Vagina (tissue), 2 donors: ENCODE measurements at regions not wholly inside any gene's neighbourhood (a gene's known extent, or its start where the extent isn't known, plus 50 kb on each side); places are given as distances from the start of the nearest gene placed in this dataset.

ENCODE experiments used
- CTCF ChIP-seq, 3 experiments: fragments of 450-650 bp in 2 of 3; fragments of 200-600 bp in 1 of 3; sonication (generic) in 1 of 3; IDR thresholded peaks; one replicate each; pipeline ENCODE4 v1.5.1; 2017 to 2019; ENCODE audit warnings: antibody characterized with exemption in 3 of 3, mild to moderate bottlenecking in 2 of 3, moderate library complexity in 2 of 3
- POLR2A ChIP-seq, 2 donors: fragments of 450-650 bp; IDR thresholded peaks; one replicate each; pipeline ENCODE4 v1.6.1; 2017; ENCODE audit warnings: antibody characterized with exemption in 2 of 2, mild to moderate bottlenecking in 2 of 2, moderate library complexity in 2 of 2

- TF ChIP-seq CTCF (IDR thresholded peaks at IDR 0.05) (no peak), POLR2A (IDR thresholded peaks at IDR 0.05) (no peak)
Measured at GRCh38 chrX:122076241-122076640, 1028.8 kb downstream of the GLUD2 start.
